ENCODE measurements at regions not wholly inside any gene's neighbourhood (a gene's known extent, or its start where the extent isn't known, plus 50 kb on each side); places are given as distances from the start of the nearest gene placed in this dataset.

DNA sequence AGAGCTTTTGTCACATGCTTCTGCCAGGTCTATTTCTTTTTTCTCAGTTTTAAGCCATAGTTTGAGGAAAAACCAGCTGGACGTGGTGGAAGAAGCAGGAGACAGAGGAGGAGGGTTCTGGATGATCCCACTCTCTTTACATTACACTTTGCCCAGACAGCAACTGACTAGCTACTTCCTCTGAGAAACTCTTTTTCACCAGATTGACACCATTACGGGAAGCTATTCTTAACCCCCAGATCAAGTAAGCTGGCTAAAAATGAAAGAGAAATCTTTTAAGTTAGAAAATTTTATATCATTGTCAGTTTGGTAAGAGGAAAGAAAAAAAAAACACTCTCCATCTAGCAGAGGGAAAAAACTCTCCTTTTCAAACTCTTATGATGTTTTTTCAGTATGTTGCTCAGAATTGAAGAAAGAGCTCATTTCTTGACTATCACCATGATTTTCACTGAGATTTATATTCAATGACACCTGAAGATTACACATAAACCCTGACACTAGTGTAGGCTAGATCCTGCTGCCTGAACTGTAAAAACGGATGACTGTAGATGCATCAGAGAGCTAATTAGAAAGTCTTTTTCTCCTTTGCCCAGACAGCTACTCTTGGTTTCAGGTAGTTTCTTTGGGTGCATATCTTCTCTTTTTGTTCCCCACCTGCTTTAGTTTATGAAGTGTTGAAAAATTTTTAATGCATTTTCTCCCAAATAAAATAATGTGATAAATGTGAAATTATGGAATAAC is 203.1 kb downstream of the TFEC start:
- no peak overlapping the region for H3K4me2 ChIP-seq (ENCODE audit: low read length)
- no peaks in the 10 kb centered on the region for H3K36me3 ChIP-seq (ENCODE audit: insufficient read depth, low read length)
- no peak overlapping the region for H3K9ac ChIP-seq (ENCODE audit: low read depth, low read length)
- H3K4me1 ChIP-seq (ENCODE audit: control insufficient read depth, insufficient read depth, low read length) = peaks cover 6% of the 10 kb centered on the region
- H3K27me3 ChIP-seq (ENCODE audit: control insufficient read depth, insufficient read depth, low read length) = no peaks in the 10 kb centered on the region
- H3K9me3 ChIP-seq (replicated peaks; ENCODE audit: low read length) = no peaks in the 10 kb centered on the region
- no peak overlapping the region for H3K4me3 ChIP-seq (ENCODE audit: low read length)

DNA sequence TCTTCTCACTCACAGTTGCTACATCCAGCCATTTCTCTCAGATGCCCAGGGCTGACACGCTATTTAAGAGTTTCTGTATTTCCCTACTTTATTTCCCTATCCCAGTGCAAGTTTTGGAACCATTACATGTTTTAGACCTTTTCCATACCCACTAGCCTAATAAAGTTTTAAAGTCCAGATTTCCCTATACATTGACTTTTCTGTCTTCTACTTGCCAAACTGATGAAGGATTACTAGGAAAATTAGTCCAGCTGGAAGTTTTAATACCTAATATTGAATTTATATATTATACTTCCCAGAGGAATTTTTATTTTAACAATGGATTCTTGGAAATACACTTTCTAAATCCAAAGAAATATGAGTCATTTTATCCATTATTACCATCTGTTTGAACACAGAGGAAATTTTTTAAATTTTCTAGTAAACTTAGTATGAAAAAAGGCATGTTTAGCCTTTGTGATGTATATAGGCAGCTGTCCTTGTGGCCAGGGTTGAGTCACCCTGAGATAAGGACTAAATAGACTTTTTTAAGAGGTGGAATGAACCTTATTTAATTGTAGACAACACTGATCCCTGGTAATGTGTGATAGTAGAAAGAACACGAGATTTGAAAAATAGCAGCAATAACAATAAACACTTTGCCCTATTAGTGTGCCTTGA is 205.0 kb downstream of the TFEC start:
- H3K9me3 ChIP-seq (replicated peaks; ENCODE audit: low read length) = no peaks in the 10 kb centered on the region
- H3K27me3 ChIP-seq (ENCODE audit: control insufficient read depth, insufficient read depth, low read length) = no peaks in the 10 kb centered on the region
- no peaks in the 10 kb centered on the region for H3K36me3 ChIP-seq (ENCODE audit: insufficient read depth, low read length)
- H3K9ac ChIP-seq (ENCODE audit: low read depth, low read length) = no peak overlapping the region
- no peak overlapping the region for H3K4me3 ChIP-seq (ENCODE audit: low read length)
- no peak overlapping the region for H3K4me2 ChIP-seq (ENCODE audit: low read length)
- peaks cover 19% of the 10 kb centered on the region for H3K4me1 ChIP-seq (ENCODE audit: control insufficient read depth, insufficient read depth, low read length)

DNA sequence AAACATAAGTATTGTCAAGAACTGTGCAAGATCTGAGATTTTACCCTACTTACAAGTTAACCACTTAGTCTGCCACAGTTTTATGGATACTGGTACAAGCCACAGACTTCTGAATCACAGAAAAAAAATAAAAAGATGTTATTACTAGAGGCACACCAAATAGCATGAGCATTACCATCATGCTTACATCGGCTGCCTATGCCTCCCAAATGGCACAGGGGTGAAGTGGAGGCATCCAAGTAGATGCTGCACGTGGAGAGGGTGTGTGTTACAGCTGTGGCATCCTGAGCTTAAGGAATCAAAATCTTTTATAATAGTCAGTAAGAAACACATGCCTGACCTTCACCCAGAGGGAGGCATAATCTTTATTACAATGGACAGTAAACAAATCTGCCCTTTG is 207.8 kb downstream of the TFEC start:
- Histone ChIP-seq H3K9me3 (replicated peaks; ENCODE audit: low read length) (no peaks in the 10 kb centered on the region), H3K36me3 (ENCODE audit: insufficient read depth, low read length) (no peaks in the 10 kb centered on the region), H3K27me3 (ENCODE audit: control insufficient read depth, insufficient read depth, low read length) (no peaks in the 10 kb centered on the region), H3K4me3 (ENCODE audit: low read length) (no peak overlapping the region), H3K9ac (ENCODE audit: low read depth, low read length) (no peak overlapping the region), H3K4me2 (ENCODE audit: low read length) (peak overlapping the region; percentile 24), H3K4me1 (ENCODE audit: control insufficient read depth, insufficient read depth, low read length) (peaks cover 19% of the 10 kb centered on the region)

DNA sequence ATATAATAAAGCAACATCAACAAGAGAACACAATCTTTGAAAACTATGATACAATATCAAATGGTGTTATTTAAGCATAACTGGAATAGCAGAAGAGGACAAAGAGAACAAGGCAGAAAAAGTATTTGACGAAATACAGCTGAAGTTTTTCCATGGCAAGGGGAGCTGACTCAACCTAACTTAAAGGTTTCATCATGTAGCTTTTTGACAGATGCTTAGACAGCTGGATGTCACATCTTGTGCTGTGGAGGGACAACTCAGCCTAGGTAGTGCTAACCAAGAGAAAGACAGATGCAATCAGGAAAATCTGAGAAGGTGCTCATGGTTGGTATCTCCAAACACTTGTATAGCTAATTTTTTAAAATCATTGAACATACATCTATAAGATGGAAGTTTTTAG is 208.2 kb downstream of the TFEC start:
- no peaks in the 10 kb centered on the region for H3K27me3 ChIP-seq (ENCODE audit: control insufficient read depth, insufficient read depth, low read length)
- no peak overlapping the region for H3K4me3 ChIP-seq (ENCODE audit: low read length)
- H3K9ac ChIP-seq (ENCODE audit: low read depth, low read length) = no peak overlapping the region
- H3K9me3 ChIP-seq (replicated peaks; ENCODE audit: low read length) = no peaks in the 10 kb centered on the region
- H3K4me1 ChIP-seq (ENCODE audit: control insufficient read depth, insufficient read depth, low read length) = peaks cover 19% of the 10 kb centered on the region
- H3K36me3 ChIP-seq (ENCODE audit: insufficient read depth, low read length) = no peaks in the 10 kb centered on the region
- peak overlapping the region; percentile 24 for H3K4me2 ChIP-seq (ENCODE audit: low read length)

DNA sequence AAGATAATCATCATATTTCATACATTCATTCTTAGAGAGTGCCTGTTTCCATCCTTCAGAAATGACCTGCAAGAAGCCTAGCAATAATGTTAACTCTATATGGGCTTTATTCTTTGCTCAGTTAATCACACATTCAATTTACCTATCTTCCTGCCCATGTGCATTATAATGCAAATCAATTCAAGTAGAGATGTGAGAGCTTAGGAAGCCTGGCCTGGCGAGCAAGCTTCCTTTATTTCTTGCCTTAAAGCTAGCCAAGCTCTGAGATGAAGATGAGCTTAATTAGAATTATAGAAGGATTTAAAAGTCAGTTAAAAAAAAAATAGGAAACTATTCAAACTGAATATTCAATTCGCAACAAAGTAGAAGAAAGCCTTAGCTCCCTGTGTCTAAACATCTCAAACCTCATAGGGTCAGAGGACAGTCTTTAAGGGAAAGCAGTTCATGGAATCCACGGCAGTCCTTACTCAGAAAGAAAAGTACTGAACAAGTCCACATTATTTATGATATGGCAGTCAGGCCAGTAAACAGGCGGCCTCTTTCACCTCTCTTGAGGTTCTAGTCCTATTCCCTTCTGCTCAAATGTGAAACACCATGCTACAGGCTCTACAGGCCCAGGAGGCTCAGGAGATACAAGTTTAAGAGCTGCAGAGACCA is 214.1 kb downstream of the TFEC start:
- no peaks in the 10 kb centered on the region for H3K36me3 ChIP-seq (ENCODE audit: insufficient read depth, low read length)
- H3K27me3 ChIP-seq (ENCODE audit: control insufficient read depth, insufficient read depth, low read length) = no peaks in the 10 kb centered on the region
- no peaks in the 10 kb centered on the region for H3K9me3 ChIP-seq (replicated peaks; ENCODE audit: low read length)
- H3K4me3 ChIP-seq (ENCODE audit: low read length) = no peak overlapping the region
- no peak overlapping the region for H3K9ac ChIP-seq (ENCODE audit: low read depth, low read length)
- peaks cover 5% of the 10 kb centered on the region for H3K4me1 ChIP-seq (ENCODE audit: control insufficient read depth, insufficient read depth, low read length)
- no peak overlapping the region for H3K4me2 ChIP-seq (ENCODE audit: low read length)

DNA sequence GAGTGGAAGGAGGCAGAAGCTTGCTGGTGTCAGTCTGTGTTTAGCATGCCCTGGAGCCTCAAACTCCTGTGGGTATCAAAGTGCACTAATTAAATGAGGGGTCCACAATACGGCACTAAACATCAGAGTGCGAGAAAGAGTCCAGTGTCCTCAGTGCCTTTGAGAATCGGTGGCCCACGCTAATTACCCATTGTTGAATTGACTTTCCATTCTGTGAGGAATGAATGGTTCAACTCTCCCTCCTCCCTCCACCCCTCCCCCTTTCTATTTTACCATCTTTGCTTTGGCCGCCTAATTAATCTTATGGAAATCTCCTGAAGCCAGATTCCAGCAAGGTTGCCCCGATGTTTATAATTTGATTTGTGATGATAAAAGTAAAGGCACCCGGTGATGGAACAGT is 217.8 kb downstream of the TFEC start:
- Histone ChIP-seq H3K9ac (ENCODE audit: low read depth, low read length) (no peak overlapping the region), H3K4me3 (ENCODE audit: low read length) (no peak overlapping the region), H3K4me2 (ENCODE audit: low read length) (no peak overlapping the region), H3K36me3 (ENCODE audit: insufficient read depth, low read length) (no peaks in the 10 kb centered on the region), H3K9me3 (replicated peaks; ENCODE audit: low read length) (no peaks in the 10 kb centered on the region), H3K4me1 (ENCODE audit: control insufficient read depth, insufficient read depth, low read length) (no peaks in the 10 kb centered on the region), H3K27me3 (ENCODE audit: control insufficient read depth, insufficient read depth, low read length) (no peaks in the 10 kb centered on the region)

DNA sequence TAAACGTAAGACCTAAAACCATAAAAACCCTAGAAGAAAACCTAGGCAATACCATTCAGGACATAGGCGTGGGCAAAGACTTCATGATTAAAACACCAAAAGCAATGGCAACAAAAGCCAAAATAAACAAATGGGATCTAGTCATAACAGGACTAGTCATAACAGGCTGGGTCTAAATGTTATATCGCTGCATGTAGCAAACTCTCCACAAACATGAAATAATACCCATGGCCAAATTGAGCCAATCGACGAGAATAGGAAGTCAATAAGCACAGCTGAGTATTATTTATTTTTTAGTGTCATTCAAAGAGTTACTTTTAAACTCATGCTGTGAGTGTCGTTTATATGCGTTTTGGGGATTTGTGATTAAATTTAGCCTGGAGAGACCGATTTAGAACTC is 225.1 kb downstream of the TFEC start:
- H3K4me2 ChIP-seq (ENCODE audit: low read length) = no peak overlapping the region
- no peak overlapping the region for H3K4me3 ChIP-seq (ENCODE audit: low read length)

DNA sequence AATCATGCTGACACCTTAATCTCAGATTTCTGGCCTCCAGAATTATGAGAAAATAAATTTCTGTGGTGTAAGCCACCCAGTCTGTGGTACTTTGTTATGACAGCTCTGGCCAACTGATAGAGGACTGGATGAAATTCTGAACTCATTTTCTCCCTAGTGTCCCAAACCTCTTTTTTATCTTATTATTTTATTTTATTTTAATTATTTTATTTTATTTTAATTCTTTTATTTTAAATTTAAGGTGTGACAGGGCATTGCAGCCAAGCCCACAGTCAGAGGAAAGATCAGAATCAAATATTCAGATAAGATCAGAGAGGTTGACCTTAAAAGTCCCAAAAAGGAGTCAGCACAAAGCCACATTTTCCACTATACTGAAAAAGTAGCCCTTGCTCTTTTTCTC is 228.1 kb downstream of the TFEC start:
- H3K36me3 ChIP-seq (ENCODE audit: insufficient read depth, low read length) = no peaks in the 10 kb centered on the region
- no peaks in the 10 kb centered on the region for H3K9me3 ChIP-seq (replicated peaks; ENCODE audit: low read length)
- H3K4me1 ChIP-seq (ENCODE audit: control insufficient read depth, insufficient read depth, low read length) = peaks cover 6% of the 10 kb centered on the region
- no peak overlapping the region for H3K9ac ChIP-seq (ENCODE audit: low read depth, low read length)
- no peak overlapping the region for H3K4me2 ChIP-seq (ENCODE audit: low read length)
- H3K27me3 ChIP-seq (ENCODE audit: control insufficient read depth, insufficient read depth, low read length) = no peaks in the 10 kb centered on the region
- no peak overlapping the region for H3K4me3 ChIP-seq (ENCODE audit: low read length)

More for the DNA sequence above, 225.1 kb downstream of the TFEC start:
- no peaks in the 10 kb centered on the region for H3K36me3 ChIP-seq (ENCODE audit: insufficient read depth, low read length)
- no peaks in the 10 kb centered on the region for H3K27me3 ChIP-seq (ENCODE audit: control insufficient read depth, insufficient read depth, low read length)
- no peaks in the 10 kb centered on the region for H3K9me3 ChIP-seq (replicated peaks; ENCODE audit: low read length)
- H3K9ac ChIP-seq (ENCODE audit: low read depth, low read length) = no peak overlapping the region
- H3K4me1 ChIP-seq (ENCODE audit: control insufficient read depth, insufficient read depth, low read length) = peaks cover 6% of the 10 kb centered on the region

DNA sequence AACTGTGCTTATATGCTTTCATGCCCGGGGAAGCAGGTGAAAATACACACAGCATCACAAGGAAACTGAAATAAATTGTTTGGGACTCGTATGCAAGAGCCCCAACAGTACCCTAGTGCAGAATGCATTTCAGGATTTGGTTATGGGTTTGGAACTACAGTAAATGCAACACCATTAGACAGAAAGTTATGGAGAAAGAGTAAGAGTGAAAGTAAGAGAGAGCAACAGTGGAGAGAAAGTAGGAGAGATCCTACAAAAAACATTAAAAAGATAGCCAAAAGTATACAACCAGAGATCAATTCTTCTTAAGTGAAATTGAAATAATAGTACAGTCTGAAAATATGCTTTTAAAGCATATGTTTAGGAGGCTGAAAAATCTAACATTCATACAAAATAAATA is 231.1 kb downstream of the TFEC start:
- no peak overlapping the region for H3K4me3 ChIP-seq (ENCODE audit: low read length)
- H3K27me3 ChIP-seq (ENCODE audit: control insufficient read depth, insufficient read depth, low read length) = no peaks in the 10 kb centered on the region
- no peaks in the 10 kb centered on the region for H3K9me3 ChIP-seq (replicated peaks; ENCODE audit: low read length)
- H3K36me3 ChIP-seq (ENCODE audit: insufficient read depth, low read length) = no peaks in the 10 kb centered on the region
- no peak overlapping the region for H3K4me2 ChIP-seq (ENCODE audit: low read length)
- H3K9ac ChIP-seq (ENCODE audit: low read depth, low read length) = no peak overlapping the region
- no peaks in the 10 kb centered on the region for H3K4me1 ChIP-seq (ENCODE audit: control insufficient read depth, insufficient read depth, low read length)

DNA sequence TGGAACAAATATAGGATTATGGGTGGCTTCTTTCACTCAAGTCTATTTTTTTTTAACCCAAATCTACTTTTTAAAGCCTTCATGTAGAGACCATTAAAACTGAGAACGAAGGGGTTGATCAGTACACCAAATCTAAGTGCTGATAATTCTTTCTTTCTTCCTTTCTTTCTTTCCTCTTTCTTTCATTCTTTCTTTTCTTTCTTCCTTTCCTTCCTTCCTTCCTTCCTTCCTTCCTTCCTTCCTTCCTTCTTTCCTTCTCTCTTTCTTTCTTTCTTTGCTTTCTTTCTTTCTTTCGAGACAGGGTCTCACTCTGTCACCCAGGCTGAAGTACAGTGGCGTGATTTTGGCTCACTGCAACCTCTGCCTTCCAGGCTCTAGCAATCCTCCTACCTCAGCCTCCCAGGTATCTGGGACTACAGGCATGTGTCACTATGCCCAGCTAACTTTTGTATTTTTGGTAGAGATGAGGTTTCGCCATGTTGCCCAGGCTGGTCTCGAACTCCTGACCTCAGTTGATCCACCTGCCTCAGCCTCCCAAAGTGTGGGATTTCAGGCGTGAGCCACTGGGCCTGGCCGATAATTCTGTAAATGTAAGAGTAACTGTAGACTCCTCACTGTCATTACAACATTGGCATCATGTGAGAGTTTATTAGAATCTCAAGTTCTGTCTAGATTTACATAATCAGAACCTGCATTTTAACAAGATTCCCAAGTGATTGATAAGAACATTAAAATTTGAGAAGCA is 236.4 kb downstream of the TFEC start:
- no peak overlapping the region for H3K4me2 ChIP-seq (ENCODE audit: low read length)
- no peaks in the 10 kb centered on the region for H3K36me3 ChIP-seq (ENCODE audit: insufficient read depth, low read length)
- no peaks in the 10 kb centered on the region for H3K27me3 ChIP-seq (ENCODE audit: control insufficient read depth, insufficient read depth, low read length)
- H3K4me1 ChIP-seq (ENCODE audit: control insufficient read depth, insufficient read depth, low read length) = no peaks in the 10 kb centered on the region
- no peak overlapping the region for H3K4me3 ChIP-seq (ENCODE audit: low read length)
- H3K9me3 ChIP-seq (replicated peaks; ENCODE audit: low read length) = no peaks in the 10 kb centered on the region
- H3K9ac ChIP-seq (ENCODE audit: low read depth, low read length) = no peak overlapping the region

DNA sequence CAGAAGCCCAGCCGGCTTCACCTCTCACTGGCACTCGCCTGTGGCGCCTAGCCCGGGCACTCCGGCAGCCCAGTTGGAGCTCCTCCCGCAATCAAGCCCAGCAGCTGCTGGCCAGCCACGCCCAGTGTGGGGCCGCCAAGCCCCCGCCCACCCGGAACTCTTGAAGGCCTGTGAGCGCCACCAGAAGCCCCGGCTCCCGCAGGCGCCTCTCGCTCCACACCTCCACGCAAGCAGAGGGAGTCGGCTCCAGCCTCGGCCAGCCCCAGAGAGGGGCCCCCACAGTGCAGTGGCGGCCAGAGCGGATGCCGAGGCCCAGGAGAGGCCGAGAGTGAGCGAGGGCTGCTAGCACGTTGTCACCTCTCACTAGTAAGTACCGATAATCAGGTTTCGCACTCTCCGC is 240.7 kb downstream of the TFEC start:
- Histone ChIP-seq H3K27me3 (ENCODE audit: control insufficient read depth, insufficient read depth, low read length) (no peaks in the 10 kb centered on the region), H3K4me3 (ENCODE audit: low read length) (no peak overlapping the region), H3K9ac (ENCODE audit: low read depth, low read length) (no peak overlapping the region), H3K4me1 (ENCODE audit: control insufficient read depth, insufficient read depth, low read length) (no peaks in the 10 kb centered on the region), H3K9me3 (replicated peaks; ENCODE audit: low read length) (no peaks in the 10 kb centered on the region), H3K36me3 (ENCODE audit: insufficient read depth, low read length) (no peaks in the 10 kb centered on the region), H3K4me2 (ENCODE audit: low read length) (no peak overlapping the region)

Data from skeletal muscle satellite cell (primary cell).